Liver (tissue), 8 donors: ENCODE measurements at regions not wholly inside any gene's neighbourhood (a gene's known extent, or its start where the extent isn't known, plus 50 kb on each side); places are given as distances from the start of the nearest gene placed in this dataset.

Experiments
- DNase-seq: peaks from one replicate; pipeline ENCODE4 v3.0.0-alpha.2; 2017; ENCODE audit warnings: low spot score
- H3K27ac ChIP-seq, 2 donors: one replicate each; pipeline ENCODE4 v1.7.0; 2013; ENCODE audit warnings: inconsistent platforms in 2 of 2, low read length in 2 of 2, control low read depth in 1 of 2, low read depth in 1 of 2, mild to moderate bottlenecking in 1 of 2
- H3K27me3 ChIP-seq, 4 donors: one replicate each; pipeline versions ENCODE4 v1.6.1 to v1.7.0; 2013; ENCODE audit warnings: low read length in 3 of 4, inconsistent platforms in 1 of 4, mild to moderate bottlenecking in 1 of 4, moderate library complexity in 1 of 4; ENCODE audit not compliant: control insufficient read depth in 4 of 4, insufficient read depth in 4 of 4
- H3K36me3 ChIP-seq, 4 donors: one replicate each; pipeline versions ENCODE4 v1.6.1 to v1.7.0; 2013; ENCODE audit warnings: low read length in 3 of 4, mild to moderate bottlenecking in 3 of 4, low read depth in 1 of 4, moderate library complexity in 1 of 4; ENCODE audit not compliant: control insufficient read depth in 4 of 4, insufficient read depth in 3 of 4
- H3K4me1 ChIP-seq, 4 donors: one replicate each; pipeline versions ENCODE4 v1.6.1 to v1.7.0; 2013; ENCODE audit warnings: low read length in 3 of 4, mild to moderate bottlenecking in 3 of 4, moderate library complexity in 1 of 4; ENCODE audit not compliant: control insufficient read depth in 4 of 4, insufficient read depth in 4 of 4
- H3K4me3 ChIP-seq, 3 donors: one replicate each; pipeline versions ENCODE4 v1.6.1 to v1.7.0; 2013; ENCODE audit warnings: low read length in 3 of 3, control low read depth in 1 of 3, low read depth in 1 of 3, mild to moderate bottlenecking in 1 of 3
- H3K9ac ChIP-seq, 2 donors: one replicate each; pipeline ENCODE4 v1.7.0; 2013; ENCODE audit warnings: low read length in 2 of 2, mild to moderate bottlenecking in 2 of 2, moderate library complexity in 2 of 2, control low read depth in 1 of 2, low read depth in 1 of 2
- H3K9me3 ChIP-seq, 4 donors: one replicate each; pipeline versions ENCODE4 v1.6.1 to v1.7.0; 2013; ENCODE audit warnings: low read length in 3 of 4; ENCODE audit not compliant: control insufficient read depth in 4 of 4
- EGR1 ChIP-seq, 2 donors: IDR thresholded peaks; 2 replicates each; pipeline ENCODE4 v1.6.1; 2016 to 2018; ENCODE audit warnings: antibody characterized with exemption in 2 of 2, low read depth in 2 of 2
- FOXA1 ChIP-seq: IDR thresholded peaks from 2 replicates; pipeline ENCODE4 v1.6.1; 2016; ENCODE audit warnings: antibody characterized with exemption
- FOXA2 ChIP-seq: IDR thresholded peaks from 2 replicates; pipeline ENCODE4 v1.6.1; 2016; ENCODE audit warnings: antibody characterized with exemption
- GABPA ChIP-seq, 2 donors: IDR thresholded peaks in 1 of 2; conservative IDR thresholded peaks in 1 of 2; 2 replicates each; pipeline ENCODE4 v1.6.1; 2016; ENCODE audit warnings: antibody characterized with exemption in 2 of 2, mild to moderate bottlenecking in 1 of 2, moderate library complexity in 1 of 2
- HNF4A ChIP-seq, 2 donors: conservative IDR thresholded peaks; 2 replicates each; pipeline ENCODE4 v1.6.1; 2016; ENCODE audit warnings: antibody characterized with exemption in 2 of 2, mild to moderate bottlenecking in 2 of 2
- HNF4G ChIP-seq: IDR thresholded peaks from 2 replicates; pipeline ENCODE4 v1.6.1; 2016; ENCODE audit warnings: antibody characterized with exemption
- JUND ChIP-seq, 2 donors: IDR thresholded peaks; 2 replicates each; pipeline ENCODE4 v1.6.1; 2016; ENCODE audit warnings: antibody characterized with exemption in 2 of 2
- RAD21 ChIP-seq, 2 donors: IDR thresholded peaks; 2 replicates each; pipeline ENCODE4 v1.6.1; 2016; ENCODE audit warnings: antibody characterized with exemption in 2 of 2, mild to moderate bottlenecking in 2 of 2
- RXRA ChIP-seq, 2 donors: IDR thresholded peaks; 2 replicates each; pipeline ENCODE4 v1.6.1; 2017 to 2018; ENCODE audit warnings: antibody characterized with exemption in 2 of 2, mild to moderate bottlenecking in 1 of 2
- SP1 ChIP-seq: IDR thresholded peaks from 2 replicates; pipeline ENCODE4 v1.6.1; 2018; ENCODE audit warnings: antibody characterized with exemption, mild to moderate bottlenecking
- TAF1 ChIP-seq: conservative IDR thresholded peaks from 2 replicates; pipeline ENCODE4 v1.6.1; 2016; ENCODE audit warnings: antibody characterized with exemption, mild to moderate bottlenecking
- YY1 ChIP-seq: IDR thresholded peaks from 2 replicates; pipeline ENCODE4 v1.6.1; 2016; ENCODE audit warnings: antibody characterized with exemption, mild to moderate bottlenecking
- WGBS: extraction: QIAGEN DNeasy Blood & Tissue Kit; methylation state at CpG from one replicate; pipeline ENCODE4 v1.1.7; 2013; 5-methylcytosine and 5-hydroxymethylcytosine counted together
- TF ChIP-seq, protein P1 (sequence below): fragments of 150-350 bp; IDR thresholded peaks from 2 replicates; pipeline ENCODE4 v1.5.1; 2017; ENCODE audit warnings: improper control_type of control experiment, low read depth, low read length; ENCODE audit not compliant: missing input control
- TF ChIP-seq, protein P2 (sequence below): IDR thresholded peaks from 2 replicates; pipeline ENCODE4 v1.6.1; 2016; ENCODE audit warnings: antibody characterized with exemption
- TF ChIP-seq, protein P3 (sequence below): IDR thresholded peaks from 2 replicates; pipeline ENCODE4 v1.6.1; 2016; ENCODE audit warnings: antibody characterized with exemption
- TF ChIP-seq, protein P4 (sequence below): IDR thresholded peaks from 2 replicates; pipeline ENCODE4 v1.6.1; 2016; ENCODE audit warnings: antibody characterized with exemption
- TF ChIP-seq, protein P5 (sequence below): IDR thresholded peaks from 2 replicates; pipeline ENCODE4 v1.6.1; 2016; ENCODE audit warnings: antibody characterized with exemption, mild to moderate bottlenecking
- donor health status: healthy.
- donor health status: healthy.
- donor health status: healthy.
- donor health status: healthy.
- donor health status: healthy.

DNA sequence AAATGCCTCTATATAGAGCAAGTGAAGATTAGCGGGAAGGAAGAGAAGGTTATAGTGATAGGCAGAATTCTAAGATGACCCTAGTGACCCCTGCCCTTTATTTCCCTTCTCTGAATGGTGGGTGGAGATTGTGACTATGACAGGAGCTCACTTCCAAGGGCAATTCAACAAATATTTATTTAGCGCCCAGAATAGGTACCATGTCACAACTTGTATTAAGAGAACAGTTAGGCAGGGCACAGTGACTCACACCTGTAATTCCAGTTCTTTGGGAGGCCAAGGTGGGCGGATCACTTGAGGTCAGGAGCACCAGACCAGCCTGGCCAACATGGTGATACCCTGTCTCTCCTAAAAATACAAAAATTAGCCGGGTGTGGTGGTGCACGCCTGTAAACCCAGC lies 236.0 kb upstream of the POGK start:
- no peak overlapping the region for H3K4me3 ChIP-seq
- TF ChIP-seq HNF4A (conservative IDR thresholded peaks at IDR 0.05) (no peak), FOXA2 (no peak), RXRA (IDR thresholded peaks at IDR 0.05) (no peak), RAD21 (IDR thresholded peaks at IDR 0.05) (no peak), JUND (IDR thresholded peaks at IDR 0.05) (no peak), EGR1 (IDR thresholded peaks at IDR 0.05; ENCODE audit: low read depth in 2 of 2) (no peak), TAF1 (no peak), SP1 (no peak), GABPA (IDR thresholded peaks at IDR 0.05 in 1 of 2, conservative IDR thresholded peaks at IDR 0.05 in 1 of 2) (no peak), HNF4G (no peak), YY1 (no peak)
- TF ChIP-seq, protein P1, sequence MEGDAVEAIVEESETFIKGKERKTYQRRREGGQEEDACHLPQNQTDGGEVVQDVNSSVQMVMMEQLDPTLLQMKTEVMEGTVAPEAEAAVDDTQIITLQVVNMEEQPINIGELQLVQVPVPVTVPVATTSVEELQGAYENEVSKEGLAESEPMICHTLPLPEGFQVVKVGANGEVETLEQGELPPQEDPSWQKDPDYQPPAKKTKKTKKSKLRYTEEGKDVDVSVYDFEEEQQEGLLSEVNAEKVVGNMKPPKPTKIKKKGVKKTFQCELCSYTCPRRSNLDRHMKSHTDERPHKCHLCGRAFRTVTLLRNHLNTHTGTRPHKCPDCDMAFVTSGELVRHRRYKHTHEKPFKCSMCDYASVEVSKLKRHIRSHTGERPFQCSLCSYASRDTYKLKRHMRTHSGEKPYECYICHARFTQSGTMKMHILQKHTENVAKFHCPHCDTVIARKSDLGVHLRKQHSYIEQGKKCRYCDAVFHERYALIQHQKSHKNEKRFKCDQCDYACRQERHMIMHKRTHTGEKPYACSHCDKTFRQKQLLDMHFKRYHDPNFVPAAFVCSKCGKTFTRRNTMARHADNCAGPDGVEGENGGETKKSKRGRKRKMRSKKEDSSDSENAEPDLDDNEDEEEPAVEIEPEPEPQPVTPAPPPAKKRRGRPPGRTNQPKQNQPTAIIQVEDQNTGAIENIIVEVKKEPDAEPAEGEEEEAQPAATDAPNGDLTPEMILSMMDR, result no peak
- TF ChIP-seq, protein P2, sequence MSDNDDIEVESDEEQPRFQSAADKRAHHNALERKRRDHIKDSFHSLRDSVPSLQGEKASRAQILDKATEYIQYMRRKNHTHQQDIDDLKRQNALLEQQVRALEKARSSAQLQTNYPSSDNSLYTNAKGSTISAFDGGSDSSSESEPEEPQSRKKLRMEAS, result no peak
- TF ChIP-seq, protein P3, sequence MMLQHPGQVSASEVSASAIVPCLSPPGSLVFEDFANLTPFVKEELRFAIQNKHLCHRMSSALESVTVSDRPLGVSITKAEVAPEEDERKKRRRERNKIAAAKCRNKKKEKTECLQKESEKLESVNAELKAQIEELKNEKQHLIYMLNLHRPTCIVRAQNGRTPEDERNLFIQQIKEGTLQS, result no peak
- TF ChIP-seq, protein P4, sequence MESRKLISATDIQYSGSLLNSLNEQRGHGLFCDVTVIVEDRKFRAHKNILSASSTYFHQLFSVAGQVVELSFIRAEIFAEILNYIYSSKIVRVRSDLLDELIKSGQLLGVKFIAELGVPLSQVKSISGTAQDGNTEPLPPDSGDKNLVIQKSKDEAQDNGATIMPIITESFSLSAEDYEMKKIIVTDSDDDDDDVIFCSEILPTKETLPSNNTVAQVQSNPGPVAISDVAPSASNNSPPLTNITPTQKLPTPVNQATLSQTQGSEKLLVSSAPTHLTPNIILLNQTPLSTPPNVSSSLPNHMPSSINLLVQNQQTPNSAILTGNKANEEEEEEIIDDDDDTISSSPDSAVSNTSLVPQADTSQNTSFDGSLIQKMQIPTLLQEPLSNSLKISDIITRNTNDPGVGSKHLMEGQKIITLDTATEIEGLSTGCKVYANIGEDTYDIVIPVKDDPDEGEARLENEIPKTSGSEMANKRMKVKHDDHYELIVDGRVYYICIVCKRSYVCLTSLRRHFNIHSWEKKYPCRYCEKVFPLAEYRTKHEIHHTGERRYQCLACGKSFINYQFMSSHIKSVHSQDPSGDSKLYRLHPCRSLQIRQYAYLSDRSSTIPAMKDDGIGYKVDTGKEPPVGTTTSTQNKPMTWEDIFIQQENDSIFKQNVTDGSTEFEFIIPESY, result no peak
- H3K27ac ChIP-seq, result no peak overlapping the region
- DNase-seq, result no peak
- no peaks in the 10 kb centered on the region for H3K36me3 ChIP-seq
- WGBS, result 83% methylated on average over 5 of the region's 5 CpGs
- H3K27me3 ChIP-seq, result peaks cover 0 to 2% (median 0%) of the 10 kb centered on the region in 4 donors
- peaks cover 0 to 4% (median under 1%) of the 10 kb centered on the region in 4 donors for H3K9me3 ChIP-seq
- H3K9ac ChIP-seq, result no peak overlapping the region
- H3K4me1 ChIP-seq, result no peaks in the 10 kb centered on the region

DNA sequence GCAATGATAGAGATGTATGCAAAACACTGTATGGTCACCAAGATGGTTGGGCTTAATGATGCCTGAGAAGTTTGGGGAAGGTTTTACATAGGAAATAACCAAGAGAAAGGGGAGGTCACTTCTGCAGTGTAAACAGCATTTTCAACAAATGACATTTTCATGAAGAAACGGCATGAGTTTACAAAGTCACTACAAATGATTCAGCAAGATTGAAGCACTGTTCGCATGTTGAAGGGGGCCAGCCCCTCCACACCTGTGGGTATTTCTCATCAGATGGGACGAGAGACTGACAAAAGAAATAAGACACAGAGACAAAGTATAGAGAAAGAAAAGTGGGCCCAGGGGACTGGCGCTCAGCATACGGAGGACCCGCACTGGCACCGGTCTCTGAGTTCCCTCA lies 234.1 kb upstream of the POGK start:
- Histone ChIP-seq H3K27me3 (no peaks in the 10 kb centered on the region), H3K4me3 (no peak overlapping the region), H3K9ac (no peak overlapping the region), H3K36me3 (no peaks in the 10 kb centered on the region), H3K27ac (no peak overlapping the region), H3K4me1 (no peaks in the 10 kb centered on the region), H3K9me3 (no peaks in the 10 kb centered on the region)
- DNase-seq, result no peak
- WGBS, result 70% methylated on average over 7 of the region's 7 CpGs
- no peak for TF ChIP-seq FOXA1
- TF ChIP-seq, protein P5, sequence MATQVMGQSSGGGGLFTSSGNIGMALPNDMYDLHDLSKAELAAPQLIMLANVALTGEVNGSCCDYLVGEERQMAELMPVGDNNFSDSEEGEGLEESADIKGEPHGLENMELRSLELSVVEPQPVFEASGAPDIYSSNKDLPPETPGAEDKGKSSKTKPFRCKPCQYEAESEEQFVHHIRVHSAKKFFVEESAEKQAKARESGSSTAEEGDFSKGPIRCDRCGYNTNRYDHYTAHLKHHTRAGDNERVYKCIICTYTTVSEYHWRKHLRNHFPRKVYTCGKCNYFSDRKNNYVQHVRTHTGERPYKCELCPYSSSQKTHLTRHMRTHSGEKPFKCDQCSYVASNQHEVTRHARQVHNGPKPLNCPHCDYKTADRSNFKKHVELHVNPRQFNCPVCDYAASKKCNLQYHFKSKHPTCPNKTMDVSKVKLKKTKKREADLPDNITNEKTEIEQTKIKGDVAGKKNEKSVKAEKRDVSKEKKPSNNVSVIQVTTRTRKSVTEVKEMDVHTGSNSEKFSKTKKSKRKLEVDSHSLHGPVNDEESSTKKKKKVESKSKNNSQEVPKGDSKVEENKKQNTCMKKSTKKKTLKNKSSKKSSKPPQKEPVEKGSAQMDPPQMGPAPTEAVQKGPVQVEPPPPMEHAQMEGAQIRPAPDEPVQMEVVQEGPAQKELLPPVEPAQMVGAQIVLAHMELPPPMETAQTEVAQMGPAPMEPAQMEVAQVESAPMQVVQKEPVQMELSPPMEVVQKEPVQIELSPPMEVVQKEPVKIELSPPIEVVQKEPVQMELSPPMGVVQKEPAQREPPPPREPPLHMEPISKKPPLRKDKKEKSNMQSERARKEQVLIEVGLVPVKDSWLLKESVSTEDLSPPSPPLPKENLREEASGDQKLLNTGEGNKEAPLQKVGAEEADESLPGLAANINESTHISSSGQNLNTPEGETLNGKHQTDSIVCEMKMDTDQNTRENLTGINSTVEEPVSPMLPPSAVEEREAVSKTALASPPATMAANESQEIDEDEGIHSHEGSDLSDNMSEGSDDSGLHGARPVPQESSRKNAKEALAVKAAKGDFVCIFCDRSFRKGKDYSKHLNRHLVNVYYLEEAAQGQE, result no peak
- TF ChIP-seq, protein P2, result no peak
- TF ChIP-seq, protein P4, result no peak
- TF ChIP-seq, protein P3, result no peak
- no peak for TF ChIP-seq TAF1
- no peak for TF ChIP-seq HNF4A (conservative IDR thresholded peaks at IDR 0.05)
- TF ChIP-seq EGR1 (IDR thresholded peaks at IDR 0.05; ENCODE audit: low read depth in 2 of 2), result no peak
- TF ChIP-seq FOXA2, result no peak
- TF ChIP-seq RAD21 (IDR thresholded peaks at IDR 0.05), result no peak
- TF ChIP-seq SP1, result no peak
- TF ChIP-seq GABPA (IDR thresholded peaks at IDR 0.05 in 1 of 2, conservative IDR thresholded peaks at IDR 0.05 in 1 of 2), result no peak
- TF ChIP-seq, protein P1, result no peak
- TF ChIP-seq HNF4G, result no peak
